HepG2 (cell line): ENCODE measurements at regions not wholly inside any gene's neighbourhood (a gene's known extent, or its start where the extent isn't known, plus 50 kb on each side); places are given as distances from the start of the nearest gene placed in this dataset.

ENCODE experiments used
- ATAC-seq: fragments of 200-7000 bp; cut with Tn5 transposase; 3 replicates; pipeline ENCODE4 v1.9.1; 2020; ENCODE audit warnings: mild to moderate bottlenecking, moderate library complexity
- BruUV-seq: library from RNA; stranded (reverse); fragments of 400-500 nt; replicated peaks from 2 replicates; lab custom pipeline; 2021; lab: Mats Ljungman, UMichigan
- CTCF ChIA-PET: fragments of 300-600 bp; formaldehyde crosslinking; extraction: SDS; loops from one replicate; lab custom pipeline; 2021; ENCODE audit warnings: low total read pairs, inconsistent platforms, low intra/inter-chr PET ratio; lab: Yijun Ruan, JAX
- POLR2A ChIA-PET: fragments of 350-600 bp; sonication (Branson Sonifier 250); formaldehyde crosslinking; loops from one replicate; lab custom pipeline; 2020; ENCODE audit warnings: antibody characterized with exemption, inconsistent platforms; lab: Yijun Ruan, JAX
- DNase-seq: peaks from one replicate; pipeline ENCODE4 v3.0.0-alpha.2; 2015; ENCODE audit warnings: low spot score
- FAIRE-seq: peaks from 3 replicates; lab custom pipeline; 2011; peaks lifted over from hg19 to GRCh38; lab: Jason Lieb, UNC
- H2AFZ ChIP-seq: one replicate; pipeline ENCODE4 v1.6.1; 2011; ENCODE audit warnings: low read length, inconsistent platforms
- H3K27ac ChIP-seq: fragments of 300-600 bp; 3 replicates; pipeline ENCODE4 v1.8.0; 2011; ENCODE audit warnings: mixed run types, mild to moderate bottlenecking, mixed read lengths, low read length, inconsistent platforms; ENCODE audit not compliant: insufficient read depth; ENCODE audit errors: extremely low read length
- H3K27me3 ChIP-seq, 2 experiments: fragments of 200-600 bp in 1 of 2; 2 replicates in 1 of 2; 3 replicates in 1 of 2; pipeline versions ENCODE4 v1.6.0 to v1.8.0; 2011; ENCODE audit warnings: low read length in 2 of 2, mild to moderate bottlenecking in 2 of 2, moderate library complexity in 2 of 2, inconsistent platforms in 1 of 2; ENCODE audit not compliant: insufficient read depth in 2 of 2, control insufficient read depth in 1 of 2
- H3K36me3 ChIP-seq, 2 experiments: fragments of 200-600 bp in 1 of 2; replicated peaks in 1 of 2; 2 replicates in 1 of 2; 3 replicates in 1 of 2; pipeline versions ENCODE4 v1.5.1 to v1.8.0; 2011; ENCODE audit warnings: low read length in 2 of 2, inconsistent platforms in 1 of 2; ENCODE audit not compliant: insufficient read depth in 2 of 2, control insufficient read depth in 1 of 2
- H3K4me1 ChIP-seq: 2 replicates; pipeline ENCODE4 v1.5.1; 2012; ENCODE audit warnings: low read length, inconsistent platforms; ENCODE audit not compliant: insufficient read depth
- H3K4me2 ChIP-seq: 2 replicates; pipeline ENCODE4 v1.6.0; 2011; ENCODE audit warnings: low read depth, low read length, inconsistent platforms
- H3K4me3 ChIP-seq, 3 experiments: fragments of 200-600 bp in 1 of 3; sonication (generic), shearing (Covaris generic) in 1 of 3; replicated peaks in 1 of 3; 2 replicates each; pipeline ENCODE4 v1.5.1; 2011 to 2016; ENCODE audit warnings: low read length in 3 of 3, inconsistent platforms in 2 of 3, low read depth in 2 of 3, mild to moderate bottlenecking in 2 of 3, control low read depth in 1 of 3, mixed read lengths in 1 of 3; ENCODE audit not compliant: insufficient read depth in 1 of 3
- H3K79me2 ChIP-seq: one replicate; pipeline ENCODE4 v1.6.1; 2011; ENCODE audit warnings: low read length, inconsistent platforms; ENCODE audit not compliant: insufficient read depth
- H3K9ac ChIP-seq: 2 replicates; pipeline ENCODE4 v1.6.0; 2011; ENCODE audit warnings: mild to moderate bottlenecking, low read depth, low read length, inconsistent platforms; ENCODE audit not compliant: insufficient read depth
- H3K9me3 ChIP-seq: 2 replicates; pipeline ENCODE4 v1.5.1; 2012; ENCODE audit warnings: mild to moderate bottlenecking, low read length
- H4K20me1 ChIP-seq: 2 replicates; pipeline ENCODE4 v1.6.0; 2011; ENCODE audit warnings: inconsistent platforms, mild to moderate bottlenecking, low read length, moderate library complexity; ENCODE audit not compliant: insufficient read depth
- ARID4A ChIP-seq: sonication (generic); formaldehyde crosslinking; IDR thresholded peaks from 2 replicates; pipeline ENCODE4 v1.5.0; 2020; ENCODE audit warnings: mild to moderate bottlenecking, missing genetic modification reagents, borderline replicate concordance
- BCL6 ChIP-seq: IDR thresholded peaks from 2 replicates; pipeline ENCODE4 v1.6.1; 2016; ENCODE audit warnings: missing genetic modification reagents, missing compliant biosample characterization
- KLF13 ChIP-seq: sonication (generic); formaldehyde crosslinking; IDR thresholded peaks from 2 replicates; pipeline ENCODE4 v1.4.0; 2020; ENCODE audit warnings: mild to moderate bottlenecking, missing genetic modification reagents
- MLX ChIP-seq: IDR thresholded peaks from 2 replicates; pipeline ENCODE4 v1.6.1; 2016
- NFE2L2 ChIP-seq: fragments of 150-350 bp; IDR thresholded peaks from 2 replicates; pipeline ENCODE4 v1.6.1; 2014; ENCODE audit warnings: low read length
- NR0B2 ChIP-seq: sonication (generic); formaldehyde crosslinking; IDR thresholded peaks from 2 replicates; pipeline ENCODE4 v1.4.0; 2020; ENCODE audit warnings: mild to moderate bottlenecking, missing genetic modification reagents
- ONECUT2 ChIP-seq: sonication (generic); formaldehyde crosslinking; IDR thresholded peaks from 2 replicates; pipeline ENCODE4 v1.4.0; 2020; ENCODE audit warnings: missing genetic modification reagents
- RERE ChIP-seq: IDR thresholded peaks from 2 replicates; pipeline ENCODE4 v1.6.1; 2016; ENCODE audit warnings: low read depth, missing genetic modification reagents, missing compliant biosample characterization
- REXO4 ChIP-seq: sonication (generic); formaldehyde crosslinking; IDR thresholded peaks from 2 replicates; pipeline ENCODE4 v1.8.0; 2022; ENCODE audit warnings: missing genetic modification reagents, mild to moderate bottlenecking, borderline replicate concordance
- WGBS: methylation state at CpG from one replicate; pipeline ENCODE4 v1.1.6; 2017; ENCODE audit warnings: low lambda C conversion rate; 5-methylcytosine and 5-hydroxymethylcytosine counted together
- in situ Hi-C: cut with HindIII; loops from 2 replicates; pipeline ENCODE4 v1.10.0; 2017; ENCODE audit warnings: low pct_unique_long_range_greater_than_20kb; ENCODE audit not compliant: extremely low pct_ligation_motif_present
- intact Hi-C: fragments of 100-400 bp; cut with micrococcal nuclease; formaldehyde crosslinking; loops from one replicate; pipeline ENCODE4 v1.10.0; 2022; ENCODE audit not compliant: unreplicated experiment

- ATAC-seq: no peak
- Histone ChIP-seq H3K9me3 (no peaks in the 10 kb centered on the region), H4K20me1 (no peaks in the 10 kb centered on the region), H3K79me2 (no peaks in the 10 kb centered on the region)
- WGBS: 67% methylated on average over 1 of the region's 10 CpGs
- no peak for TF ChIP-seq ONECUT2 (CRISPR knock-in tag)
- TF ChIP-seq BCL6 (CRISPR knock-in tag): no peak
- TF ChIP-seq RERE: no peak
- no peak for TF ChIP-seq ARID4A
- no peak for TF ChIP-seq REXO4
- TF ChIP-seq NR0B2 (CRISPR knock-in tag): no peak
- no peak for TF ChIP-seq MLX (CRISPR knock-in tag)
- no peak for TF ChIP-seq NFE2L2
- TF ChIP-seq KLF13 (CRISPR knock-in tag): no peak
- TF ChIP-seq, all 625 proteins: peak for 0
- H3K27ac ChIP-seq: no peak overlapping the region
- BruUV-seq: no TSS peak
- no peak overlapping the region for H3K4me2 ChIP-seq
- H2AFZ ChIP-seq: no peak overlapping the region
- intact Hi-C loops: no loop called here
- H3K4me1 ChIP-seq: no peaks in the 10 kb centered on the region
- in situ Hi-C loops: loop anchor here (10.0 kb wide), 1 partner anchor 224 kb away; no protein-coding TSS in a partner anchor
- ChIA-PET CTCF (no interaction called here), POLR2A (no interaction called here)
- H3K4me3 ChIP-seq: no peak overlapping the region
- no peaks in the 10 kb centered on the region for H3K36me3 ChIP-seq
- no peak overlapping the region for H3K9ac ChIP-seq
- DNase-seq: no peak
- no peak for FAIRE-seq
- peaks cover 11 to 37% of the 10 kb centered on the region in 2 experiments for H3K27me3 ChIP-seq
Measured at GRCh38 chr11:10628508-10629236, 60.2 kb upstream of the LYVE1 start.
